T-cell (primary cell): ENCODE measurements at regions not wholly inside any gene's neighbourhood (a gene's known extent, or its start where the extent isn't known, plus 50 kb on each side); places are given as distances from the start of the nearest gene placed in this dataset.

ENCODE experiments used
- ATAC-seq, 4 experiments: fragments of 200-7000 bp in 3 of 4; fragments of 150-1000 bp in 1 of 4; cut with Tn5 transposase; replicated peaks in 1 of 4; 1 replicate in 3 of 4; 2 replicates in 1 of 4; pipeline ENCODE4 v1.10.0; 2021; ENCODE audit warnings: moderate library complexity in 3 of 4, mild to moderate bottlenecking in 2 of 4, moderate number of reproducible peaks in 1 of 4
- CTCF ChIA-PET, 2 donors: fragments of 300-600 bp; sonication (Branson Sonifier 250); formaldehyde crosslinking; loops; one replicate each; lab custom pipeline; 2022; ENCODE audit warnings: antibody characterized with exemption in 2 of 2; lab: Charles Lee
- POLR2A ChIA-PET, 2 donors: fragments of 300-600 bp; sonication (Branson Sonifier 250); formaldehyde crosslinking; loops; one replicate each; lab custom pipeline; 2022; ENCODE audit warnings: antibody characterized with exemption in 2 of 2; lab: Charles Lee
- DNase-seq, 35 experiments: peaks; one replicate each; pipeline versions ENCODE4 v3.0.0 to v3.0.0-alpha.2; 2013 to 2023
- H3K27ac ChIP-seq: one replicate; pipeline ENCODE4 v1.5.1; 2013; ENCODE audit warnings: low read length
- H3K27me3 ChIP-seq, 2 experiments: replicated peaks in 1 of 2; 1 replicate in 1 of 2; 2 replicates in 1 of 2; pipeline versions ENCODE4 v1.6.1 to v1.7.0; 2013; ENCODE audit warnings: low read length in 1 of 2, mixed read lengths in 1 of 2; ENCODE audit not compliant: control insufficient read depth in 2 of 2, insufficient read depth in 2 of 2; ENCODE audit errors: extremely low read depth in 1 of 2
- H3K36me3 ChIP-seq, 2 donors: 1 replicate in 1 of 2; 2 replicates in 1 of 2; pipeline versions ENCODE4 v1.6.1 to v1.7.0; 2013; ENCODE audit warnings: low read length in 1 of 2; ENCODE audit not compliant: control insufficient read depth in 2 of 2, insufficient read depth in 1 of 2; ENCODE audit errors: extremely low read depth in 1 of 2
- H3K4me1 ChIP-seq, 2 experiments: 1 replicate in 1 of 2; 2 replicates in 1 of 2; pipeline versions ENCODE4 v1.6.1 to v1.7.0; 2013; ENCODE audit warnings: low read length in 2 of 2, mixed read lengths in 1 of 2; ENCODE audit not compliant: insufficient read depth in 2 of 2, control insufficient read depth in 1 of 2; ENCODE audit errors: extremely low read depth in 1 of 2
- H3K4me3 ChIP-seq, 2 donors: 1 replicate in 1 of 2; 2 replicates in 1 of 2; pipeline versions ENCODE4 v1.5.1 to v1.7.0; 2013; ENCODE audit warnings: mild to moderate bottlenecking in 2 of 2, low read length in 1 of 2, moderate library complexity in 1 of 2; ENCODE audit not compliant: control insufficient read depth in 1 of 2; ENCODE audit errors: extremely low read depth in 1 of 2
- H3K9me3 ChIP-seq: 2 replicates; pipeline ENCODE4 v1.7.0; 2013
- H3K27ac Mint-ChIP-seq, 2 donors: one replicate each; pipeline ENCODE4 v1.8.0; 2020 to 2021; ENCODE audit warnings: mild to moderate bottlenecking in 2 of 2, mixed read lengths in 2 of 2
- H3K27me3 Mint-ChIP-seq, 2 donors: one replicate each; pipeline ENCODE4 v1.8.0; 2021 to 2022; ENCODE audit warnings: mixed read lengths in 2 of 2
- H3K36me3 Mint-ChIP-seq: one replicate; pipeline ENCODE4 v1.8.0; 2021; ENCODE audit warnings: mixed read lengths
- H3K4me1 Mint-ChIP-seq, 3 donors: one replicate each; pipeline ENCODE4 v1.8.0; 2020 to 2022; ENCODE audit warnings: mixed read lengths in 3 of 3, mild to moderate bottlenecking in 1 of 3
- H3K4me3 Mint-ChIP-seq, 3 donors: one replicate each; pipeline ENCODE4 v1.8.0; 2020 to 2022; ENCODE audit warnings: mild to moderate bottlenecking in 3 of 3, mixed read lengths in 3 of 3, moderate library complexity in 3 of 3
- H3K9me3 Mint-ChIP-seq, 3 donors: one replicate each; pipeline ENCODE4 v1.8.0; 2020 to 2022; ENCODE audit warnings: mixed read lengths in 3 of 3
- WGBS: methylation state at CpG from one replicate; pipeline ENCODE4 v1.1.5; 2013; ENCODE audit warnings: missing lambda C conversion rate; ENCODE audit not compliant: insufficient coverage; 5-methylcytosine and 5-hydroxymethylcytosine counted together

- Mint-ChIP-seq H3K27ac (no peak overlapping the region), H3K4me1 (no peaks in the 10 kb centered on the region), H3K36me3 (no peaks in the 10 kb centered on the region), H3K4me3 (no peak overlapping the region), H3K9me3 (peaks cover 19 to 24% (median 22%) of the 10 kb centered on the region in 3 donors), H3K27me3 (peaks cover 0 to 3% of the 10 kb centered on the region in 2 donors)
- Histone ChIP-seq H3K4me3 (no peak overlapping the region), H3K4me1 (no peaks in the 10 kb centered on the region), H3K27me3 (peaks cover 0 to 5% of the 10 kb centered on the region in 2 experiments), H3K36me3 (no peaks in the 10 kb centered on the region), H3K9me3 (no peaks in the 10 kb centered on the region), H3K27ac (no peak overlapping the region)
- DNase-seq (no peak), ATAC-seq (no peak)
- 100% methylated on average over 2 of the region's 7 CpGs for WGBS
- CTCF ChIA-PET: no interaction called here
- POLR2A ChIA-PET: no interaction called here
Observed at GRCh38 chr2:16336916-16337315, 328.7 kb downstream of the CYRIA start.

GRCh38 chr2:16336491-16336890 lies 329.1 kb downstream of the CYRIA start:
- Mint-ChIP-seq H3K9me3 (peaks cover 17 to 24% (median 18%) of the 10 kb centered on the region in 3 donors), H3K27ac (no peak overlapping the region), H3K4me3 (no peak overlapping the region), H3K4me1 (no peaks in the 10 kb centered on the region), H3K27me3 (no peaks in the 10 kb centered on the region), H3K36me3 (no peaks in the 10 kb centered on the region)
- CTCF ChIA-PET: interaction anchor here (0.6 to 0.7 kb wide), 2 partner anchors 909 to 1844 kb away, joined by 3 to 6 read pairs; no protein-coding TSS in a partner anchor
- no peak overlapping the region for H3K27ac ChIP-seq
- H3K36me3 ChIP-seq: no peaks in the 10 kb centered on the region
- no peaks in the 10 kb centered on the region for H3K9me3 ChIP-seq
- ATAC-seq (no peak), DNase-seq (no peak)
- POLR2A ChIA-PET: no interaction called here
- peaks cover 0 to 5% of the 10 kb centered on the region in 2 experiments for H3K27me3 ChIP-seq
- no peaks in the 10 kb centered on the region for H3K4me1 ChIP-seq
- no peak overlapping the region for H3K4me3 ChIP-seq
- WGBS: 50% methylated on average over 1 of the region's 1 CpG

GRCh38 chr2:16335947-16336346 lies 329.7 kb downstream of the CYRIA start:
- no CpG with 5 or more reads among the region's 3 CpGs for WGBS
- CTCF ChIA-PET: interaction anchor here (0.6 to 0.7 kb wide), 2 partner anchors 910 to 1845 kb away, joined by 3 to 6 read pairs; no protein-coding TSS in a partner anchor
- Histone ChIP-seq H3K9me3 (no peaks in the 10 kb centered on the region), H3K4me1 (no peaks in the 10 kb centered on the region), H3K4me3 (no peak overlapping the region), H3K36me3 (no peaks in the 10 kb centered on the region), H3K27me3 (peaks cover 0 to 5% of the 10 kb centered on the region in 2 experiments), H3K27ac (no peak overlapping the region)
- no peak for ATAC-seq
- Mint-ChIP-seq H3K4me3 (no peak overlapping the region), H3K9me3 (peaks cover 17 to 24% (median 17%) of the 10 kb centered on the region in 3 donors), H3K4me1 (no peaks in the 10 kb centered on the region), H3K36me3 (no peaks in the 10 kb centered on the region), H3K27me3 (no peaks in the 10 kb centered on the region), H3K27ac (no peak overlapping the region)
- no peak for DNase-seq
- POLR2A ChIA-PET: no interaction called here

- DNase-seq: no peak
- WGBS: no CpG with 5 or more reads among the region's 1 CpG
- ChIA-PET CTCF (interaction anchor here in 1 of 2 donors (0.7 kb wide), 1 partner anchor 910 kb away, joined by 3 read pairs; no protein-coding TSS in a partner anchor), POLR2A (no interaction called here)
- no peaks in the 10 kb centered on the region for H3K36me3 Mint-ChIP-seq
- peaks cover 0 to 5% of the 10 kb centered on the region in 2 experiments for H3K27me3 ChIP-seq
- H3K27ac ChIP-seq: no peak overlapping the region
- H3K36me3 ChIP-seq: no peaks in the 10 kb centered on the region
- no peaks in the 10 kb centered on the region for H3K9me3 ChIP-seq
- H3K4me1 Mint-ChIP-seq: no peaks in the 10 kb centered on the region
- no peak for ATAC-seq
- H3K27me3 Mint-ChIP-seq: no peaks in the 10 kb centered on the region
- H3K9me3 Mint-ChIP-seq: peaks cover 15 to 24% (median 17%) of the 10 kb centered on the region in 3 donors
- no peak overlapping the region for H3K4me3 ChIP-seq
- no peaks in the 10 kb centered on the region for H3K4me1 ChIP-seq
- H3K4me3 Mint-ChIP-seq: no peak overlapping the region
- H3K27ac Mint-ChIP-seq: no peak overlapping the region
Observed at GRCh38 chr2:16335604-16335930, 330.1 kb downstream of the CYRIA start.

- Mint-ChIP-seq H3K4me1 (no peaks in the 10 kb centered on the region), H3K27ac (no peak overlapping the region), H3K36me3 (no peaks in the 10 kb centered on the region), H3K27me3 (no peaks in the 10 kb centered on the region), H3K4me3 (no peak overlapping the region), H3K9me3 (peaks cover 14 to 21% (median 15%) of the 10 kb centered on the region in 3 donors)
- ATAC-seq (no peak), DNase-seq (no peak)
- no peak overlapping the region for H3K27ac ChIP-seq
- no CpG with 5 or more reads among the region's 2 CpGs for WGBS
- H3K4me3 ChIP-seq: no peak overlapping the region
- peaks cover 0 to 7% of the 10 kb centered on the region in 2 experiments for H3K27me3 ChIP-seq
- H3K36me3 ChIP-seq: no peaks in the 10 kb centered on the region
- CTCF ChIA-PET: no interaction called here
- POLR2A ChIA-PET: no interaction called here
- no peaks in the 10 kb centered on the region for H3K4me1 ChIP-seq
- H3K9me3 ChIP-seq: no peaks in the 10 kb centered on the region
Observed at GRCh38 chr2:16334886-16335603, 330.6 kb downstream of the CYRIA start.

GRCh38 chr2:16334366-16334765 lies 331.3 kb downstream of the CYRIA start:
- no peak for DNase-seq
- Histone ChIP-seq H3K27ac (no peak overlapping the region), H3K27me3 (peaks cover 0 to 12% of the 10 kb centered on the region in 2 experiments), H3K4me3 (no peak overlapping the region), H3K4me1 (no peaks in the 10 kb centered on the region), H3K9me3 (no peaks in the 10 kb centered on the region), H3K36me3 (no peaks in the 10 kb centered on the region)
- CTCF ChIA-PET: no interaction called here
- Mint-ChIP-seq H3K4me1 (no peaks in the 10 kb centered on the region), H3K27me3 (no peaks in the 10 kb centered on the region), H3K27ac (no peak overlapping the region), H3K9me3 (peaks cover 7 to 14% (median 9%) of the 10 kb centered on the region in 3 donors), H3K4me3 (no peak overlapping the region), H3K36me3 (no peaks in the 10 kb centered on the region)
- 67% methylated on average over 1 of the region's 1 CpG for WGBS
- no peak for ATAC-seq
- POLR2A ChIA-PET: no interaction called here
